ENCODE measurements at regions not wholly inside any gene's neighbourhood (a gene's known extent, or its start where the extent isn't known, plus 50 kb on each side); places are given as distances from the start of the nearest gene placed in this dataset.

- TF ChIP-seq, protein P1, sequence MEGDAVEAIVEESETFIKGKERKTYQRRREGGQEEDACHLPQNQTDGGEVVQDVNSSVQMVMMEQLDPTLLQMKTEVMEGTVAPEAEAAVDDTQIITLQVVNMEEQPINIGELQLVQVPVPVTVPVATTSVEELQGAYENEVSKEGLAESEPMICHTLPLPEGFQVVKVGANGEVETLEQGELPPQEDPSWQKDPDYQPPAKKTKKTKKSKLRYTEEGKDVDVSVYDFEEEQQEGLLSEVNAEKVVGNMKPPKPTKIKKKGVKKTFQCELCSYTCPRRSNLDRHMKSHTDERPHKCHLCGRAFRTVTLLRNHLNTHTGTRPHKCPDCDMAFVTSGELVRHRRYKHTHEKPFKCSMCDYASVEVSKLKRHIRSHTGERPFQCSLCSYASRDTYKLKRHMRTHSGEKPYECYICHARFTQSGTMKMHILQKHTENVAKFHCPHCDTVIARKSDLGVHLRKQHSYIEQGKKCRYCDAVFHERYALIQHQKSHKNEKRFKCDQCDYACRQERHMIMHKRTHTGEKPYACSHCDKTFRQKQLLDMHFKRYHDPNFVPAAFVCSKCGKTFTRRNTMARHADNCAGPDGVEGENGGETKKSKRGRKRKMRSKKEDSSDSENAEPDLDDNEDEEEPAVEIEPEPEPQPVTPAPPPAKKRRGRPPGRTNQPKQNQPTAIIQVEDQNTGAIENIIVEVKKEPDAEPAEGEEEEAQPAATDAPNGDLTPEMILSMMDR (IDR thresholded peaks at IDR 0.05), result no peak
- TF ChIP-seq EP300 (IDR thresholded peaks at IDR 0.05) (no peak), POLR2A (IDR thresholded peaks at IDR 0.05) (no peak)
Measured at GRCh38 chr2:219893541-219893940, 266.1 kb downstream of the SLC4A3 start.
